ENCODE measurements at regions not wholly inside any gene's neighbourhood (a gene's known extent, or its start where the extent isn't known, plus 50 kb on each side); places are given as distances from the start of the nearest gene placed in this dataset.

- Histone ChIP-seq H3K27me3 (ENCODE audit: insufficient read depth, poor library complexity, severe bottlenecking) (no peaks in the 10 kb centered on the region), H3K4me3 (replicated peaks; ENCODE audit: insufficient read depth, low read length) (no peak overlapping the region), H3K27ac (replicated peaks) (no peak overlapping the region)
- no peak for DNase-seq (ENCODE audit: low read depth in 1 of 2, low spot score in 1 of 2)
- TF ChIP-seq CTCF (IDR thresholded peaks at IDR 0.05; ENCODE audit: insufficient read depth, low read length) (no peak), POLR2AphosphoS5 (IDR thresholded peaks at IDR 0.05; ENCODE audit: low read depth) (no peak), GABPA (IDR thresholded peaks at IDR 0.05; ENCODE audit: low read depth) (no peak), REST (IDR thresholded peaks at IDR 0.05; ENCODE audit: insufficient replicate concordance, low read depth) (no peak), SPI1 (IDR thresholded peaks at IDR 0.05; ENCODE audit: borderline replicate concordance, low read depth) (no peak)
These were observed 54.6 kb upstream of the GUCY1A1 start for GRCh38 chr4:155612074-155612473.

GRCh38 chr4:155611501-155611900, 55.1 kb upstream of the GUCY1A1 start:
- Histone ChIP-seq H3K4me3 (replicated peaks; ENCODE audit: insufficient read depth, low read length) (no peak overlapping the region), H3K27me3 (ENCODE audit: insufficient read depth, poor library complexity, severe bottlenecking) (no peaks in the 10 kb centered on the region), H3K27ac (replicated peaks) (no peak overlapping the region)
- DNase-seq (ENCODE audit: low read depth in 1 of 2, low spot score in 1 of 2), result no peak
- TF ChIP-seq GABPA (IDR thresholded peaks at IDR 0.05; ENCODE audit: low read depth) (no peak), SPI1 (IDR thresholded peaks at IDR 0.05; ENCODE audit: borderline replicate concordance, low read depth) (no peak), POLR2AphosphoS5 (IDR thresholded peaks at IDR 0.05; ENCODE audit: low read depth) (no peak), CTCF (IDR thresholded peaks at IDR 0.05; ENCODE audit: insufficient read depth, low read length) (no peak), REST (IDR thresholded peaks at IDR 0.05; ENCODE audit: insufficient replicate concordance, low read depth) (no peak)

- no peaks in the 10 kb centered on the region for H3K27me3 ChIP-seq (ENCODE audit: insufficient read depth, poor library complexity, severe bottlenecking)
- no peak for TF ChIP-seq REST (IDR thresholded peaks at IDR 0.05; ENCODE audit: insufficient replicate concordance, low read depth)
- TF ChIP-seq GABPA (IDR thresholded peaks at IDR 0.05; ENCODE audit: low read depth), result no peak
- H3K4me3 ChIP-seq (replicated peaks; ENCODE audit: insufficient read depth, low read length), result no peak overlapping the region
- no peak overlapping the region for H3K27ac ChIP-seq (replicated peaks)
- no peak for DNase-seq (ENCODE audit: low read depth in 1 of 2, low spot score in 1 of 2)
These were observed 56.5 kb upstream of the GUCY1A1 start for GRCh38 chr4:155610143-155610542.
